Panc1 (cell line): ENCODE measurements at regions not wholly inside any gene's neighbourhood (a gene's known extent, or its start where the extent isn't known, plus 50 kb on each side); places are given as distances from the start of the nearest gene placed in this dataset.

Experiments
- ATAC-seq: fragments of 200-7000 bp; cut with Tn5 transposase; 2 replicates; pipeline ENCODE4 v1.9.1; 2020; ENCODE audit warnings: mild to moderate bottlenecking, moderate library complexity
- BruUV-seq: library from RNA; stranded (reverse); fragments of 400-500 nt; replicated peaks from 2 replicates; lab custom pipeline; 2021; lab: Mats Ljungman, UMichigan
- CTCF ChIA-PET: fragments of 300-600 bp; sonication (Branson Sonifier 250); formaldehyde crosslinking; loops from one replicate; lab custom pipeline; 2022; ENCODE audit warnings: antibody characterized with exemption; lab: Charles Lee
- POLR2A ChIA-PET: fragments of 300-600 bp; sonication (Branson Sonifier 250); formaldehyde crosslinking; loops from one replicate; lab custom pipeline; 2022; ENCODE audit warnings: antibody characterized with exemption; lab: Charles Lee
- DNase-seq: peaks from one replicate; pipeline ENCODE4 v3.0.0-alpha.2; 2010; ENCODE audit warnings: low read depth, low spot score
- H3K27ac ChIP-seq: 2 replicates; pipeline ENCODE4 v1.5.1; 2011; ENCODE audit warnings: mild to moderate bottlenecking, low read length, inconsistent platforms
- H3K27me3 ChIP-seq: fragments of 200-500 bp; sonication (Bioruptor generic); 2 replicates; pipeline ENCODE4 v1.6.0; 2014; ENCODE audit warnings: low read length, inconsistent platforms; ENCODE audit not compliant: control insufficient read depth, insufficient read depth
- H3K36me3 ChIP-seq: fragments of 200-500 bp; sonication (Bioruptor generic); 2 replicates; pipeline ENCODE4 v1.5.1; 2014; ENCODE audit warnings: inconsistent platforms, mild to moderate bottlenecking, low read length, moderate library complexity; ENCODE audit not compliant: control insufficient read depth, insufficient read depth
- H3K4me1 ChIP-seq: 2 replicates; pipeline ENCODE4 v1.5.1; 2011; ENCODE audit warnings: inconsistent platforms, mild to moderate bottlenecking, low read length, moderate library complexity; ENCODE audit not compliant: control insufficient read depth, insufficient read depth
- H3K4me3 ChIP-seq, 2 experiments: 2 replicates each; pipeline ENCODE4 v1.5.1; 2011 to 2012; ENCODE audit warnings: low read depth in 2 of 2, low read length in 2 of 2, mild to moderate bottlenecking in 2 of 2, inconsistent platforms in 1 of 2, moderate library complexity in 1 of 2
- H3K9me3 ChIP-seq: fragments of 200-500 bp; sonication (Bioruptor generic); 2 replicates; pipeline ENCODE4 v1.5.1; 2014; ENCODE audit warnings: low read depth, mild to moderate bottlenecking, inconsistent platforms, low read length, moderate library complexity; ENCODE audit not compliant: control insufficient read depth, insufficient read depth
- CTCF ChIP-seq: fragments of 450-650 bp; IDR thresholded peaks from 2 replicates; pipeline ENCODE4 v1.5.1; 2017; ENCODE audit warnings: mild to moderate bottlenecking
- POLR2AphosphoS5 ChIP-seq: IDR thresholded peaks from 2 replicates; pipeline ENCODE4 v1.6.1; 2012; ENCODE audit warnings: mild to moderate bottlenecking, low read depth, low read length, moderate library complexity
- SIN3A ChIP-seq: IDR thresholded peaks from 2 replicates; pipeline ENCODE4 v1.6.1; 2012; ENCODE audit warnings: low read depth, mild to moderate bottlenecking, low read length, moderate library complexity, borderline replicate concordance; ENCODE audit not compliant: insufficient read depth
- TCF7L2 ChIP-seq: IDR thresholded peaks from 2 replicates; pipeline ENCODE4 v1.6.1; 2011; ENCODE audit warnings: mild to moderate bottlenecking, low read depth, low read length, inconsistent platforms
- in situ Hi-C: cut with HindIII; loops from 2 replicates; pipeline ENCODE4 v1.10.0; 2016; ENCODE audit warnings: low sequenced_read_pairs, low pct_unique_long_range_greater_than_20kb
- intact Hi-C: fragments of 100-400 bp; cut with micrococcal nuclease; formaldehyde crosslinking; loops from one replicate; pipeline ENCODE4 v1.10.0; 2022; ENCODE audit not compliant: unreplicated experiment
- TF ChIP-seq, protein P1 (sequence below), 2 experiments: IDR thresholded peaks; 2 replicates each; pipeline ENCODE4 v1.6.1; 2011 to 2012; ENCODE audit warnings: low read depth in 2 of 2, control low read depth in 1 of 2, low read length in 1 of 2, mild to moderate bottlenecking in 1 of 2, moderate library complexity in 1 of 2; ENCODE audit not compliant: insufficient read depth in 1 of 2

DNA sequence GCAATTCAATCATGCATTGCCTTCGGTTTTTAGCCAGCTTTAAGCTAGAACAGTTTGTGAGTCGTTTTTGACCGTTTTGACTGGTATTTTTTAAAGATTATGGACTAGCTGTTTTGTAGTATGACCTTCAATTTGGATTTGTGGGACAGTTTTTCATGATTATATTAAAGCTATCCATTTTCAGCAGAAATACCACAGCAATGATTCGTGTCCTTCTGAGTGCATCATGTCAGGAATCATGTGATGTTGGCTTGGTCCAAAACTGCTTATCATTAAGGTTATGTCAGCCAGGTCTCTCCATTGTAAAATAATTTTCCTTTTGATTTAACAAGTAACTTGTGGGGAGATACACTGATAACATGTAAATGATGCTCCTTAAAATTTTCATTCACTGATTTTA lies 229.0 kb downstream of the POSTN start:
- in situ Hi-C loops (no loop called here), intact Hi-C loops (no loop called here)
- ChIA-PET POLR2A (no interaction called here), CTCF (no interaction called here)
- Histone ChIP-seq H3K4me1 (no peaks in the 10 kb centered on the region), H3K36me3 (no peaks in the 10 kb centered on the region), H3K9me3 (no peaks in the 10 kb centered on the region), H3K27ac (no peak overlapping the region), H3K4me3 (no peak overlapping the region), H3K27me3 (no peaks in the 10 kb centered on the region)
- no peak for ATAC-seq
- no TSS peak for BruUV-seq
- TF ChIP-seq SIN3A (no peak), CTCF (no peak), POLR2AphosphoS5 (no peak), TCF7L2 (no peak)
- TF ChIP-seq, protein P1, sequence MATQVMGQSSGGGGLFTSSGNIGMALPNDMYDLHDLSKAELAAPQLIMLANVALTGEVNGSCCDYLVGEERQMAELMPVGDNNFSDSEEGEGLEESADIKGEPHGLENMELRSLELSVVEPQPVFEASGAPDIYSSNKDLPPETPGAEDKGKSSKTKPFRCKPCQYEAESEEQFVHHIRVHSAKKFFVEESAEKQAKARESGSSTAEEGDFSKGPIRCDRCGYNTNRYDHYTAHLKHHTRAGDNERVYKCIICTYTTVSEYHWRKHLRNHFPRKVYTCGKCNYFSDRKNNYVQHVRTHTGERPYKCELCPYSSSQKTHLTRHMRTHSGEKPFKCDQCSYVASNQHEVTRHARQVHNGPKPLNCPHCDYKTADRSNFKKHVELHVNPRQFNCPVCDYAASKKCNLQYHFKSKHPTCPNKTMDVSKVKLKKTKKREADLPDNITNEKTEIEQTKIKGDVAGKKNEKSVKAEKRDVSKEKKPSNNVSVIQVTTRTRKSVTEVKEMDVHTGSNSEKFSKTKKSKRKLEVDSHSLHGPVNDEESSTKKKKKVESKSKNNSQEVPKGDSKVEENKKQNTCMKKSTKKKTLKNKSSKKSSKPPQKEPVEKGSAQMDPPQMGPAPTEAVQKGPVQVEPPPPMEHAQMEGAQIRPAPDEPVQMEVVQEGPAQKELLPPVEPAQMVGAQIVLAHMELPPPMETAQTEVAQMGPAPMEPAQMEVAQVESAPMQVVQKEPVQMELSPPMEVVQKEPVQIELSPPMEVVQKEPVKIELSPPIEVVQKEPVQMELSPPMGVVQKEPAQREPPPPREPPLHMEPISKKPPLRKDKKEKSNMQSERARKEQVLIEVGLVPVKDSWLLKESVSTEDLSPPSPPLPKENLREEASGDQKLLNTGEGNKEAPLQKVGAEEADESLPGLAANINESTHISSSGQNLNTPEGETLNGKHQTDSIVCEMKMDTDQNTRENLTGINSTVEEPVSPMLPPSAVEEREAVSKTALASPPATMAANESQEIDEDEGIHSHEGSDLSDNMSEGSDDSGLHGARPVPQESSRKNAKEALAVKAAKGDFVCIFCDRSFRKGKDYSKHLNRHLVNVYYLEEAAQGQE (IDR thresholded peaks at IDR 0.05; ENCODE audit: insufficient read depth in 1 of 2, low read depth in 2 of 2, low read length in 1 of 2) = no peak
- no peak for DNase-seq

- ATAC-seq = no peak
- BruUV-seq = no TSS peak
- Histone ChIP-seq H3K27ac (no peak overlapping the region), H3K4me3 (no peak overlapping the region), H3K27me3 (no peaks in the 10 kb centered on the region), H3K9me3 (no peaks in the 10 kb centered on the region), H3K36me3 (no peaks in the 10 kb centered on the region), H3K4me1 (no peaks in the 10 kb centered on the region)
- DNase-seq = no peak
- in situ Hi-C loops = no loop called here
- TF ChIP-seq CTCF (no peak), POLR2AphosphoS5 (no peak), TCF7L2 (no peak), SIN3A (no peak)
- TF ChIP-seq, protein P1 (IDR thresholded peaks at IDR 0.05; ENCODE audit: insufficient read depth in 1 of 2, low read depth in 2 of 2, low read length in 1 of 2) = no peak
- CTCF ChIA-PET = no interaction called here
- intact Hi-C loops = no loop called here
- POLR2A ChIA-PET = no interaction called here
These were observed 230.1 kb downstream of the POSTN start for GRCh38 chr13:37368501-37368900.
